ENCODE measurements at regions not wholly inside any gene's neighbourhood (a gene's known extent, or its start where the extent isn't known, plus 50 kb on each side); places are given as distances from the start of the nearest gene placed in this dataset.

DNA sequence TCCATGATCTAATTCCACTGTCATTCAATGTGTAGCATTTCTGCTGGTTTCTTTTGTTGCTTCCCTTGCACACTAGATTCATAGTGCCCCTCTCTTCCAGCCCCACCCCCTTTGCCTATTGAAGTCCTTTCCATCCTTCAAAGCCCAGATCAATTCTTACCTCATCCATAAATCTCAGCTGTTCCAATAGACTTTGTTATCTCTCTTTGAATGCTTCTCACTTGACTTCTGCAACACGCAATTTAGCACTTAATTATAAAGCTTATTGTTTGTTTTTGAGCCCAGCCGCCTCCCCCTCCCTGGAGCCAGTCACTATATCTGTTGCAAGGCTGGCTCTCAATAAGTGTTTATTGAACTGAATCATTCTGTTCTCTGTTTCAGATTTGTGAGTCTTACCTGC, 174.6 kb upstream of the TBL1XR1 start:
- Histone ChIP-seq H3K27ac (ENCODE audit: insufficient read depth, low read depth, low read length) (no peak overlapping the region), H3K4me3 (replicated peaks in 1 of 3; ENCODE audit: insufficient read depth in 1 of 3, low read depth in 1 of 3, low read length in 3 of 3) (no peak overlapping the region), H4K20me1 (replicated peaks; ENCODE audit: control insufficient read depth, extremely low read depth, insufficient read depth, low read length) (no peaks in the 10 kb centered on the region), H3K27me3 (ENCODE audit: control insufficient read depth in 2 of 2, insufficient read depth in 2 of 2, low read length in 2 of 2) (no peaks in the 10 kb centered on the region), H3K79me2 (ENCODE audit: control insufficient read depth, insufficient read depth, low read length) (no peaks in the 10 kb centered on the region), H3K4me1 (ENCODE audit: control insufficient read depth, extremely low read depth, insufficient read depth, low read length) (no peaks in the 10 kb centered on the region), H3K9me3 (replicated peaks; ENCODE audit: control insufficient read depth, insufficient read depth, low read length) (no peaks in the 10 kb centered on the region), H3K9me1 (replicated peaks; ENCODE audit: control insufficient read depth, extremely low read depth, insufficient read depth, low read length) (no peaks in the 10 kb centered on the region), H3K9ac (replicated peaks; ENCODE audit: extremely low read depth, insufficient read depth, low read length) (no peak overlapping the region), H3K4me2 (ENCODE audit: insufficient read depth, low read length) (no peak overlapping the region), H2AFZ (ENCODE audit: low read depth, low read length) (no peak overlapping the region), H3K36me3 (ENCODE audit: control insufficient read depth in 2 of 2, extremely low read depth in 1 of 2, insufficient read depth in 2 of 2, low read length in 2 of 2) (no peaks in the 10 kb centered on the region)
- CTCF ChIA-PET = no interaction called here
- POLR2A ChIA-PET = no interaction called here
- dilution Hi-C loops (cut with MboI; ENCODE audit: extremely low pct_ligation_motif_present, low sequenced_read_pairs) = no loop called here
- no TSS peak for BruUV-seq (replicated peaks)
- no peak for TF ChIP-seq MYC (IDR thresholded peaks at IDR 0.05; ENCODE audit: low read depth, low read length)
- no peak for TF ChIP-seq GATA2 (IDR thresholded peaks at IDR 0.05; ENCODE audit: insufficient read depth, insufficient read length, low read depth, low read length)
- intact Hi-C loops (cut with micrococcal nuclease) = no loop called here
- no peak for FAIRE-seq
- DNase-seq (ENCODE audit: low read depth, low spot score) = no peak

DNA sequence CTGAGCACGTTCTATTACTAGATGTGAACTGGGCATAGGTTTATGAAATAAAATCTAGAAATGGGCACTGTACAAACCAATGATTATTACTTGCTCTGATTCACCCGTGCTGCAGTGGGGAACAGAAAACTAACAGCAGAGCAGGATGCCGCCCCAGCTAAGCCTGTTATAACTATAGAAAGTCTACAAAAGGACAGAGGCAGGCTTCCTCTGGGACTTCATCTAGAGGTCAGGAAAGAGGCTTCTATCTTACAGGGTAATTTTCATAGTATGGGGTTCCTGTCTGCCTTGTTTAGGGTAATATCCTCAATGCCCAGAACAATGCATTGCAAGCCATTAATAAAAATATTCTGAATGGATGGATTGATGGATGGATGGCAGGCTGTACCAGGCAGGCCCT, 177.0 kb upstream of the TBL1XR1 start:
- Histone ChIP-seq H3K9me1 (replicated peaks; ENCODE audit: control insufficient read depth, extremely low read depth, insufficient read depth, low read length) (no peaks in the 10 kb centered on the region), H3K4me2 (ENCODE audit: insufficient read depth, low read length) (no peak overlapping the region), H3K9me3 (replicated peaks; ENCODE audit: control insufficient read depth, insufficient read depth, low read length) (no peaks in the 10 kb centered on the region), H3K27ac (ENCODE audit: insufficient read depth, low read depth, low read length) (no peak overlapping the region), H3K4me3 (replicated peaks in 1 of 3; ENCODE audit: insufficient read depth in 1 of 3, low read depth in 1 of 3, low read length in 3 of 3) (no peak overlapping the region), H4K20me1 (replicated peaks; ENCODE audit: control insufficient read depth, extremely low read depth, insufficient read depth, low read length) (no peaks in the 10 kb centered on the region), H3K27me3 (ENCODE audit: control insufficient read depth in 2 of 2, insufficient read depth in 2 of 2, low read length in 2 of 2) (no peaks in the 10 kb centered on the region), H3K79me2 (ENCODE audit: control insufficient read depth, insufficient read depth, low read length) (no peaks in the 10 kb centered on the region), H3K4me1 (ENCODE audit: control insufficient read depth, extremely low read depth, insufficient read depth, low read length) (no peaks in the 10 kb centered on the region), H3K36me3 (ENCODE audit: control insufficient read depth in 2 of 2, extremely low read depth in 1 of 2, insufficient read depth in 2 of 2, low read length in 2 of 2) (no peaks in the 10 kb centered on the region), H2AFZ (ENCODE audit: low read depth, low read length) (no peak overlapping the region), H3K9ac (replicated peaks; ENCODE audit: extremely low read depth, insufficient read depth, low read length) (no peak overlapping the region)
- DNase-seq (ENCODE audit: low read depth, low spot score) = no peak
- dilution Hi-C loops (cut with MboI; ENCODE audit: extremely low pct_ligation_motif_present, low sequenced_read_pairs) = no loop called here
- intact Hi-C loops (cut with micrococcal nuclease) = no loop called here
- TF ChIP-seq MYC (IDR thresholded peaks at IDR 0.05; ENCODE audit: low read depth, low read length) (no peak), EZH2 (IDR thresholded peaks at IDR 0.05; ENCODE audit: borderline replicate concordance, low read depth, low read length, severe bottlenecking) (no peak), GATA2 (IDR thresholded peaks at IDR 0.05; ENCODE audit: insufficient read depth, insufficient read length, low read depth, low read length) (no peak), POLR2A (IDR thresholded peaks at IDR 0.05; ENCODE audit: low read depth, low read length) (no peak), FOS (IDR thresholded peaks at IDR 0.05; ENCODE audit: borderline replicate concordance, insufficient read depth, low read length) (no peak), JUN (IDR thresholded peaks at IDR 0.05; ENCODE audit: borderline replicate concordance, insufficient read depth, insufficient read length, low read depth) (no peak), POLR2AphosphoS5 (IDR thresholded peaks at IDR 0.05; ENCODE audit: insufficient read depth, low read depth, low read length) (no peak)
- TF ChIP-seq, protein P1, sequence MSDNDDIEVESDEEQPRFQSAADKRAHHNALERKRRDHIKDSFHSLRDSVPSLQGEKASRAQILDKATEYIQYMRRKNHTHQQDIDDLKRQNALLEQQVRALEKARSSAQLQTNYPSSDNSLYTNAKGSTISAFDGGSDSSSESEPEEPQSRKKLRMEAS (IDR thresholded peaks at IDR 0.05; ENCODE audit: insufficient read depth, insufficient read length) = no peak
- TF ChIP-seq, protein P2, sequence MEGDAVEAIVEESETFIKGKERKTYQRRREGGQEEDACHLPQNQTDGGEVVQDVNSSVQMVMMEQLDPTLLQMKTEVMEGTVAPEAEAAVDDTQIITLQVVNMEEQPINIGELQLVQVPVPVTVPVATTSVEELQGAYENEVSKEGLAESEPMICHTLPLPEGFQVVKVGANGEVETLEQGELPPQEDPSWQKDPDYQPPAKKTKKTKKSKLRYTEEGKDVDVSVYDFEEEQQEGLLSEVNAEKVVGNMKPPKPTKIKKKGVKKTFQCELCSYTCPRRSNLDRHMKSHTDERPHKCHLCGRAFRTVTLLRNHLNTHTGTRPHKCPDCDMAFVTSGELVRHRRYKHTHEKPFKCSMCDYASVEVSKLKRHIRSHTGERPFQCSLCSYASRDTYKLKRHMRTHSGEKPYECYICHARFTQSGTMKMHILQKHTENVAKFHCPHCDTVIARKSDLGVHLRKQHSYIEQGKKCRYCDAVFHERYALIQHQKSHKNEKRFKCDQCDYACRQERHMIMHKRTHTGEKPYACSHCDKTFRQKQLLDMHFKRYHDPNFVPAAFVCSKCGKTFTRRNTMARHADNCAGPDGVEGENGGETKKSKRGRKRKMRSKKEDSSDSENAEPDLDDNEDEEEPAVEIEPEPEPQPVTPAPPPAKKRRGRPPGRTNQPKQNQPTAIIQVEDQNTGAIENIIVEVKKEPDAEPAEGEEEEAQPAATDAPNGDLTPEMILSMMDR (IDR thresholded peaks at IDR 0.05; ENCODE audit: extremely low read depth in 1 of 2, insufficient read depth in 1 of 2, low read depth in 1 of 2, low read length in 2 of 2) = no peak
- no TSS peak for BruUV-seq (replicated peaks)
- ChIA-PET CTCF (no interaction called here), POLR2A (no interaction called here)
- no peak for FAIRE-seq
